ENCODE measurements at regions not wholly inside any gene's neighbourhood (a gene's known extent, or its start where the extent isn't known, plus 50 kb on each side); places are given as distances from the start of the nearest gene placed in this dataset.

GRCh38 chr13:59513686-59514085, 650.0 kb downstream of the DIAPH3 start:
- Histone ChIP-seq H3K27me3 (no peaks in the 10 kb centered on the region), H3K36me3 (no peaks in the 10 kb centered on the region), H3K4me1 (no peaks in the 10 kb centered on the region), H3K4me3 (no peak overlapping the region), H3K27ac (no peak overlapping the region), H3K9me3 (no peaks in the 10 kb centered on the region)
- ATAC-seq (no peak), DNase-seq (no peak)
- intact Hi-C loops (cut with DNase I): no loop called here
- TF ChIP-seq, protein P1, sequence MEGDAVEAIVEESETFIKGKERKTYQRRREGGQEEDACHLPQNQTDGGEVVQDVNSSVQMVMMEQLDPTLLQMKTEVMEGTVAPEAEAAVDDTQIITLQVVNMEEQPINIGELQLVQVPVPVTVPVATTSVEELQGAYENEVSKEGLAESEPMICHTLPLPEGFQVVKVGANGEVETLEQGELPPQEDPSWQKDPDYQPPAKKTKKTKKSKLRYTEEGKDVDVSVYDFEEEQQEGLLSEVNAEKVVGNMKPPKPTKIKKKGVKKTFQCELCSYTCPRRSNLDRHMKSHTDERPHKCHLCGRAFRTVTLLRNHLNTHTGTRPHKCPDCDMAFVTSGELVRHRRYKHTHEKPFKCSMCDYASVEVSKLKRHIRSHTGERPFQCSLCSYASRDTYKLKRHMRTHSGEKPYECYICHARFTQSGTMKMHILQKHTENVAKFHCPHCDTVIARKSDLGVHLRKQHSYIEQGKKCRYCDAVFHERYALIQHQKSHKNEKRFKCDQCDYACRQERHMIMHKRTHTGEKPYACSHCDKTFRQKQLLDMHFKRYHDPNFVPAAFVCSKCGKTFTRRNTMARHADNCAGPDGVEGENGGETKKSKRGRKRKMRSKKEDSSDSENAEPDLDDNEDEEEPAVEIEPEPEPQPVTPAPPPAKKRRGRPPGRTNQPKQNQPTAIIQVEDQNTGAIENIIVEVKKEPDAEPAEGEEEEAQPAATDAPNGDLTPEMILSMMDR (IDR thresholded peaks at IDR 0.05): no peak

- Histone ChIP-seq H3K27me3 (no peaks in the 10 kb centered on the region), H3K4me3 (no peak overlapping the region)
Measured at GRCh38 chr13:59514316-59514715, 649.4 kb downstream of the DIAPH3 start.

GRCh38 chr13:59519819-59520218, 643.9 kb downstream of the DIAPH3 start:
- Histone ChIP-seq H3K9me3 (no peaks in the 10 kb centered on the region), H3K27me3 (no peaks in the 10 kb centered on the region), H3K4me1 (no peaks in the 10 kb centered on the region), H3K27ac (no peak overlapping the region), H3K4me3 (no peak overlapping the region), H3K36me3 (no peaks in the 10 kb centered on the region)
- TF ChIP-seq, protein P1 (IDR thresholded peaks at IDR 0.05): no peak
- DNase-seq (no peak), ATAC-seq (no peak)
- intact Hi-C loops (cut with DNase I): no loop called here

More at GRCh38 chr13:59514316-59514715, 649.4 kb downstream of the DIAPH3 start:
- no peaks in the 10 kb centered on the region for H3K9me3 ChIP-seq
- DNase-seq (no peak), ATAC-seq (no peak)
- TF ChIP-seq, protein P1 (IDR thresholded peaks at IDR 0.05): no peak
- no peak overlapping the region for H3K27ac ChIP-seq
- intact Hi-C loops (cut with DNase I): no loop called here
- H3K4me1 ChIP-seq: no peaks in the 10 kb centered on the region
- no peaks in the 10 kb centered on the region for H3K36me3 ChIP-seq

DNA sequence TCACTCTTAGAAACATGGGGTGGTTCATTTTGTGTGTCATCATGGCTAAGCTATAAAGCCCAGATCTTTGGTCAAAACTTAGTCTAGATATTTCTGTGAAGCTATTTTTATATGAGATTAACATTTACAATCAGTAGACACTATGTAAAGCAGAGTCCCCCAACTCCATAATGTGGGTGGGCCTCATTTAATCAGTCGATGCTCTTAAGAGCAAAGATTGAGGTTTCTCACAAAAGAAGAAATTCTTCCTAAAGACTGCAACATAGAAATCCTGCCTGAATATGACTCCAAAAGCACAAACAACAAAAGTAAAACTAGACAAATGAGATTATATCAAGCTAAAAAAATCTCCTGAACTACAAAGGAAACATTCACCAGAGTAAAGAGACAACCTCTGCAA, 642.2 kb downstream of the DIAPH3 start:
- Histone ChIP-seq H3K36me3 (no peaks in the 10 kb centered on the region), H3K4me1 (no peaks in the 10 kb centered on the region), H3K27ac (no peak overlapping the region), H3K4me3 (no peak overlapping the region), H3K27me3 (no peaks in the 10 kb centered on the region), H3K9me3 (no peaks in the 10 kb centered on the region)
- no peak for ATAC-seq
- DNase-seq: no peak
- TF ChIP-seq, protein P1 (IDR thresholded peaks at IDR 0.05): no peak
- intact Hi-C loops (cut with DNase I): no loop called here

DNA sequence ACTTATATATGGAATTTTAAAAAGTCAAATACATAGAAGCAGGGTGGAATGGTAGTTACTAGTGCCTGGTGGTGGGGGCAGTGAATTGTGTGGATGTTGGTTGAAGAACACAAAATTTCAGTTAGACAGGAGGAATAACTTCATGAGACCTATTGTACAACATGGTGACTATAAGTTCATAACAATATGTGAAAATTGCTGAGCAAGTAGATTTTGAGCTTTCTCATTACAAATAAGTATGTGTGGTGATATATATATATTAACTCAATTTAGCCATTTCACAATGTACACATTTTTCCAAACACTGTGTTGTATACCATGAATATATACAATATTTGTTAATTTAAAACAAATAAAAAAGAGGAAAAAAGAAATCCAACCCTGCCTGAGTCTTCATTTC, 641.1 kb downstream of the DIAPH3 start:
- Histone ChIP-seq H3K4me3 (no peak overlapping the region), H3K27ac (no peak overlapping the region), H3K4me1 (no peaks in the 10 kb centered on the region), H3K36me3 (no peaks in the 10 kb centered on the region), H3K9me3 (no peaks in the 10 kb centered on the region), H3K27me3 (no peaks in the 10 kb centered on the region)
- intact Hi-C loops (cut with DNase I): no loop called here
- DNase-seq (no peak), ATAC-seq (no peak)
- TF ChIP-seq, protein P1 (IDR thresholded peaks at IDR 0.05): no peak

DNA sequence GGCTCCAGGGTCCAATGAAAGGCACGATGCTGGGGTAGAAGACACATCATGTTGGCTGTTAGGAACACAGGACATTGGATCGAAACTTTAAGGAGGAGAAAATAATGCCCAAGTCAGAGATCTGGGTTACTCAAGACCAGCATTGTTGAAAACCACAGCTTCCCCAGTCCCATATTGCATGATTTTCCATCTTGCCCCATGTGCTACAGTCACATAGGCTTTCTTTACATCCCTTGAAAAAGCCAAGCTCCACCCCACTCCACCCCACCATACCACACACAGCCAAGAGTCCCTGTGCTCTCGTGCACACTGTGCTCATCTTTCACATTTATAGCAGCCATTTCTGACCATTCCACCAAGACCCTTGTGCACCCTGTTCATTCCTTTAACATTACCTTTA, 636.2 kb downstream of the DIAPH3 start:
- H3K4me1 ChIP-seq: peaks cover 5% of the 10 kb centered on the region
- H3K27me3 ChIP-seq: no peaks in the 10 kb centered on the region
- TF ChIP-seq, protein P1 (IDR thresholded peaks at IDR 0.05): no peak
- no peak for DNase-seq
- H3K9me3 ChIP-seq: no peaks in the 10 kb centered on the region
- ATAC-seq: peak; percentile 60
- H3K36me3 ChIP-seq: no peaks in the 10 kb centered on the region
- no peak overlapping the region for H3K27ac ChIP-seq
- H3K4me3 ChIP-seq: no peak overlapping the region
- intact Hi-C loops (cut with DNase I): no loop called here

Data from upper lobe of right lung (tissue), 1 donor.